ENCODE measurements at regions not wholly inside any gene's neighbourhood (a gene's known extent, or its start where the extent isn't known, plus 50 kb on each side); places are given as distances from the start of the nearest gene placed in this dataset.

GRCh38 chr17:43338886-43339516, 59.8 kb upstream of the ARL4D start:
- 70% methylated on average over 9 of the region's 11 CpGs for WGBS
- no peak overlapping the region for H3K4ac ChIP-seq (ENCODE audit: low read depth in 1 of 2, low read length in 2 of 2)

GRCh38 chr17:43337684-43338428, 60.9 kb upstream of the ARL4D start:
- H2BK120ac ChIP-seq (ENCODE audit: low read depth, low read length), result no peak overlapping the region
- no peak overlapping the region for H3K9ac ChIP-seq (ENCODE audit: low read length)
- WGBS, result 85% methylated on average over 10 of the region's 10 CpGs
- no peak overlapping the region for H2AFZ ChIP-seq (ENCODE audit: low read depth, low read length)
- no peaks in the 10 kb centered on the region for H3K79me1 ChIP-seq (replicated peaks; ENCODE audit: low read length, poor library complexity, severe bottlenecking)
- H3K9me3 ChIP-seq (ENCODE audit: control insufficient read depth, low read length), result no peaks in the 10 kb centered on the region
- H4K91ac ChIP-seq (ENCODE audit: low read length), result no peak overlapping the region
- no peak overlapping the region for H2BK15ac ChIP-seq (ENCODE audit: low read depth, poor library complexity, severe bottlenecking)
- H2BK12ac ChIP-seq (ENCODE audit: low read length in 2 of 2), result no peak overlapping the region
- H2BK5ac ChIP-seq (ENCODE audit: low read depth, low read length, poor library complexity, severe bottlenecking), result no peak overlapping the region
- no peak overlapping the region for H4K8ac ChIP-seq (ENCODE audit: low read length)
- no peak overlapping the region for H3K4me3 ChIP-seq (ENCODE audit: insufficient read depth in 1 of 2, low read depth in 1 of 2, low read length in 2 of 2)
- H3K4ac ChIP-seq (ENCODE audit: low read depth in 1 of 2, low read length in 2 of 2), result no peak overlapping the region
- no peak overlapping the region for H3K14ac ChIP-seq (ENCODE audit: low read length in 2 of 2)
- H3K18ac ChIP-seq (ENCODE audit: low read depth in 1 of 2, low read length in 2 of 2), result no peak overlapping the region
- H3K23ac ChIP-seq (ENCODE audit: low read length in 2 of 2), result no peak overlapping the region
- H3K27me3 ChIP-seq (ENCODE audit: control insufficient read depth in 1 of 2, insufficient read depth in 1 of 2, low read length in 2 of 2), result no peaks in the 10 kb centered on the region
- H3K27ac ChIP-seq (ENCODE audit: low read length, poor library complexity, severe bottlenecking), result no peak overlapping the region
- no peak for DNase-seq
- no peak overlapping the region for H2AK5ac ChIP-seq (ENCODE audit: low read length, severe bottlenecking)
- H3K4me1 ChIP-seq (ENCODE audit: control insufficient read depth, insufficient read depth, low read depth, low read length), result peaks cover 2% of the 10 kb centered on the region
- H3K4me2 ChIP-seq (ENCODE audit: low read length, poor library complexity, severe bottlenecking), result no peak overlapping the region
- H3K36me3 ChIP-seq (ENCODE audit: control insufficient read depth in 1 of 2, insufficient read depth in 2 of 2, low read depth in 1 of 2, low read length in 2 of 2), result no peaks in the 10 kb centered on the region

More at GRCh38 chr17:43338886-43339516, 59.8 kb upstream of the ARL4D start:
- Histone ChIP-seq H2AK5ac (ENCODE audit: low read length, severe bottlenecking) (no peak overlapping the region), H4K8ac (ENCODE audit: low read length) (no peak overlapping the region), H2BK120ac (ENCODE audit: low read depth, low read length) (no peak overlapping the region), H2AFZ (ENCODE audit: low read depth, low read length) (no peak overlapping the region), H3K36me3 (ENCODE audit: control insufficient read depth in 1 of 2, insufficient read depth in 2 of 2, low read depth in 1 of 2, low read length in 2 of 2) (no peaks in the 10 kb centered on the region), H3K27ac (ENCODE audit: low read length, poor library complexity, severe bottlenecking) (no peak overlapping the region), H3K4me3 (ENCODE audit: insufficient read depth in 1 of 2, low read depth in 1 of 2, low read length in 2 of 2) (no peak overlapping the region), H3K9me3 (ENCODE audit: control insufficient read depth, low read length) (no peaks in the 10 kb centered on the region), H3K14ac (ENCODE audit: low read length in 2 of 2) (no peak overlapping the region), H3K18ac (ENCODE audit: low read depth in 1 of 2, low read length in 2 of 2) (no peak overlapping the region), H2BK15ac (ENCODE audit: low read depth, poor library complexity, severe bottlenecking) (no peak overlapping the region), H3K27me3 (ENCODE audit: control insufficient read depth in 1 of 2, insufficient read depth in 1 of 2, low read length in 2 of 2) (no peaks in the 10 kb centered on the region), H2BK5ac (ENCODE audit: low read depth, low read length, poor library complexity, severe bottlenecking) (no peak overlapping the region), H4K91ac (ENCODE audit: low read length) (no peak overlapping the region), H2BK12ac (ENCODE audit: low read length in 2 of 2) (peak overlapping the region in 1 of 2 experiments; percentile 19), H3K4me1 (ENCODE audit: control insufficient read depth, insufficient read depth, low read depth, low read length) (peaks cover 2% of the 10 kb centered on the region), H3K79me1 (replicated peaks; ENCODE audit: low read length, poor library complexity, severe bottlenecking) (no peaks in the 10 kb centered on the region), H3K9ac (ENCODE audit: low read length) (no peak overlapping the region), H3K4me2 (ENCODE audit: low read length, poor library complexity, severe bottlenecking) (no peak overlapping the region), H3K23ac (ENCODE audit: low read length in 2 of 2) (no peak overlapping the region)
- DNase-seq, result peak; percentile 66

GRCh38 chr17:43334738-43335402, 63.9 kb upstream of the ARL4D start:
- Histone ChIP-seq H2BK5ac (ENCODE audit: low read depth, low read length, poor library complexity, severe bottlenecking) (no peak overlapping the region), H3K4me2 (ENCODE audit: low read length, poor library complexity, severe bottlenecking) (no peak overlapping the region), H3K4ac (ENCODE audit: low read depth in 1 of 2, low read length in 2 of 2) (no peak overlapping the region), H2BK12ac (ENCODE audit: low read length in 2 of 2) (no peak overlapping the region), H3K27ac (ENCODE audit: low read length, poor library complexity, severe bottlenecking) (no peak overlapping the region), H2BK120ac (ENCODE audit: low read depth, low read length) (no peak overlapping the region), H2AFZ (ENCODE audit: low read depth, low read length) (no peak overlapping the region), H3K4me3 (ENCODE audit: insufficient read depth in 1 of 2, low read depth in 1 of 2, low read length in 2 of 2) (no peak overlapping the region), H3K27me3 (ENCODE audit: control insufficient read depth in 1 of 2, insufficient read depth in 1 of 2, low read length in 2 of 2) (no peaks in the 10 kb centered on the region), H3K4me1 (ENCODE audit: control insufficient read depth, insufficient read depth, low read depth, low read length) (peaks cover 2% of the 10 kb centered on the region), H3K14ac (ENCODE audit: low read length in 2 of 2) (no peak overlapping the region), H3K18ac (ENCODE audit: low read depth in 1 of 2, low read length in 2 of 2) (no peak overlapping the region), H3K23ac (ENCODE audit: low read length in 2 of 2) (no peak overlapping the region), H2AK5ac (ENCODE audit: low read length, severe bottlenecking) (no peak overlapping the region), H3K9me3 (ENCODE audit: control insufficient read depth, low read length) (no peaks in the 10 kb centered on the region), H3K36me3 (ENCODE audit: control insufficient read depth in 1 of 2, insufficient read depth in 2 of 2, low read depth in 1 of 2, low read length in 2 of 2) (no peaks in the 10 kb centered on the region), H4K8ac (ENCODE audit: low read length) (no peak overlapping the region), H3K79me1 (replicated peaks; ENCODE audit: low read length, poor library complexity, severe bottlenecking) (no peaks in the 10 kb centered on the region), H4K91ac (ENCODE audit: low read length) (no peak overlapping the region), H3K9ac (ENCODE audit: low read length) (no peak overlapping the region), H2BK15ac (ENCODE audit: low read depth, poor library complexity, severe bottlenecking) (no peak overlapping the region)
- no peak for DNase-seq
- WGBS, result 70% methylated on average over 7 of the region's 7 CpGs

- no peak overlapping the region for H3K4me3 ChIP-seq (ENCODE audit: insufficient read depth in 1 of 2, low read depth in 1 of 2, low read length in 2 of 2)
Observed at GRCh38 chr17:43333433-43333943, 65.3 kb upstream of the ARL4D start.

More at GRCh38 chr17:43333433-43333943, 65.3 kb upstream of the ARL4D start:
- no peak for DNase-seq
- Histone ChIP-seq H2BK15ac (ENCODE audit: low read depth, poor library complexity, severe bottlenecking) (no peak overlapping the region), H2BK5ac (ENCODE audit: low read depth, low read length, poor library complexity, severe bottlenecking) (no peak overlapping the region), H3K9me3 (ENCODE audit: control insufficient read depth, low read length) (no peaks in the 10 kb centered on the region), H2AFZ (ENCODE audit: low read depth, low read length) (no peak overlapping the region), H3K4me2 (ENCODE audit: low read length, poor library complexity, severe bottlenecking) (no peak overlapping the region), H4K8ac (ENCODE audit: low read length) (no peak overlapping the region), H3K36me3 (ENCODE audit: control insufficient read depth in 1 of 2, insufficient read depth in 2 of 2, low read depth in 1 of 2, low read length in 2 of 2) (no peaks in the 10 kb centered on the region), H3K23ac (ENCODE audit: low read length in 2 of 2) (no peak overlapping the region), H3K18ac (ENCODE audit: low read depth in 1 of 2, low read length in 2 of 2) (no peak overlapping the region), H3K9ac (ENCODE audit: low read length) (peak overlapping the region; percentile 34), H3K27ac (ENCODE audit: low read length, poor library complexity, severe bottlenecking) (no peak overlapping the region), H3K27me3 (ENCODE audit: control insufficient read depth in 1 of 2, insufficient read depth in 1 of 2, low read length in 2 of 2) (peaks cover 0 to 5% of the 10 kb centered on the region in 2 experiments), H3K4ac (ENCODE audit: low read depth in 1 of 2, low read length in 2 of 2) (no peak overlapping the region), H3K79me1 (replicated peaks; ENCODE audit: low read length, poor library complexity, severe bottlenecking) (no peaks in the 10 kb centered on the region), H4K91ac (ENCODE audit: low read length) (no peak overlapping the region), H2AK5ac (ENCODE audit: low read length, severe bottlenecking) (no peak overlapping the region), H2BK12ac (ENCODE audit: low read length in 2 of 2) (no peak overlapping the region), H3K4me1 (ENCODE audit: control insufficient read depth, insufficient read depth, low read depth, low read length) (no peaks in the 10 kb centered on the region), H2BK120ac (ENCODE audit: low read depth, low read length) (no peak overlapping the region), H3K14ac (ENCODE audit: low read length in 2 of 2) (no peak overlapping the region)
- 95% methylated on average over 12 of the region's 12 CpGs for WGBS

Measured in mesenchymal stem cell (in vitro differentiated cells and primary cell).